ENCODE measurements at regions not wholly inside any gene's neighbourhood (a gene's known extent, or its start where the extent isn't known, plus 50 kb on each side); places are given as distances from the start of the nearest gene placed in this dataset.

DNA sequence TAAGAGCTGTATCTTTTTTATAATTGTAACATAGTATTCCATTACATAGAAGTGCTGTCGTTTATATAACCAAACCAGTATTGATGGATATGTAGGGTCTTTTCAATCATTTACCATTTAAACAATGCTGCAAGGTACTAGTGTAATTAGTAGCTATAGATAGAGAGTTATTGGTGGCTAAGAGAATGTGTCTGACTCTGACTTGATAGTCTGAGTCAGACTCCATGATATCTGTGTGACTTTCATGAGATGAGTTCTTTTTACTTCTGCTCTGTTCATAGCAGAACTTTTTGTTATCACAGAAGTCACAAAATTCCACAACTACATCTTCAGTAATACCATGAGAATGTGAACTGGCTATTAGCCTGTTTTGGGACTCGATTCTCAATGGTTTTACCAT is 150.6 kb downstream of the FHIP1A start:
- no peak overlapping the region for H3K27ac Mint-ChIP-seq
- no peaks in the 10 kb centered on the region for H3K4me1 Mint-ChIP-seq
- POLR2A ChIA-PET, result no interaction called here
- no peaks in the 10 kb centered on the region for H3K9me3 Mint-ChIP-seq
- H3K27me3 Mint-ChIP-seq, result peaks cover 26% of the 10 kb centered on the region
- H3K36me3 Mint-ChIP-seq (ENCODE audit: low read depth), result no peaks in the 10 kb centered on the region
- CTCF ChIA-PET, result no interaction called here
- DNase-seq, result no peak
- H3K4me3 Mint-ChIP-seq, result no peak overlapping the region

GRCh38 chr4:151561551-151562256 is 152.7 kb downstream of the FHIP1A start:
- DNase-seq, result no peak
- POLR2A ChIA-PET, result no interaction called here
- Mint-ChIP-seq H3K27ac (no peak overlapping the region), H3K27me3 (peaks cover 28% of the 10 kb centered on the region), H3K36me3 (ENCODE audit: low read depth) (no peaks in the 10 kb centered on the region), H3K4me3 (no peak overlapping the region), H3K4me1 (no peaks in the 10 kb centered on the region), H3K9me3 (no peaks in the 10 kb centered on the region)
- CTCF ChIA-PET, result no interaction called here

GRCh38 chr4:151563194-151563593 is 154.2 kb downstream of the FHIP1A start:
- DNase-seq, result no peak
- H3K27ac Mint-ChIP-seq, result no peak overlapping the region
- H3K4me3 Mint-ChIP-seq, result no peak overlapping the region
- no peaks in the 10 kb centered on the region for H3K9me3 Mint-ChIP-seq
- CTCF ChIA-PET, result no interaction called here
- H3K4me1 Mint-ChIP-seq, result no peaks in the 10 kb centered on the region
- H3K27me3 Mint-ChIP-seq, result peaks cover 27% of the 10 kb centered on the region
- POLR2A ChIA-PET, result no interaction called here
- no peaks in the 10 kb centered on the region for H3K36me3 Mint-ChIP-seq (ENCODE audit: low read depth)

- Mint-ChIP-seq H3K4me3 (no peak overlapping the region), H3K9me3 (no peaks in the 10 kb centered on the region), H3K36me3 (ENCODE audit: low read depth) (no peaks in the 10 kb centered on the region), H3K27ac (no peak overlapping the region), H3K4me1 (no peaks in the 10 kb centered on the region), H3K27me3 (peaks cover 27% of the 10 kb centered on the region)
- no peak for DNase-seq
- ChIA-PET CTCF (no interaction called here), POLR2A (no interaction called here)
Measured at GRCh38 chr4:151564321-151564720, 155.3 kb downstream of the FHIP1A start.

- H3K4me3 Mint-ChIP-seq, result no peak overlapping the region
- H3K4me1 Mint-ChIP-seq, result no peaks in the 10 kb centered on the region
- CTCF ChIA-PET, result no interaction called here
- POLR2A ChIA-PET, result no interaction called here
- DNase-seq, result no peak
- no peak overlapping the region for H3K27ac Mint-ChIP-seq
- H3K36me3 Mint-ChIP-seq (ENCODE audit: low read depth), result no peaks in the 10 kb centered on the region
- no peaks in the 10 kb centered on the region for H3K9me3 Mint-ChIP-seq
- H3K27me3 Mint-ChIP-seq, result peaks cover 25% of the 10 kb centered on the region
Measured at GRCh38 chr4:151565583-151565982, 156.6 kb downstream of the FHIP1A start.

DNA sequence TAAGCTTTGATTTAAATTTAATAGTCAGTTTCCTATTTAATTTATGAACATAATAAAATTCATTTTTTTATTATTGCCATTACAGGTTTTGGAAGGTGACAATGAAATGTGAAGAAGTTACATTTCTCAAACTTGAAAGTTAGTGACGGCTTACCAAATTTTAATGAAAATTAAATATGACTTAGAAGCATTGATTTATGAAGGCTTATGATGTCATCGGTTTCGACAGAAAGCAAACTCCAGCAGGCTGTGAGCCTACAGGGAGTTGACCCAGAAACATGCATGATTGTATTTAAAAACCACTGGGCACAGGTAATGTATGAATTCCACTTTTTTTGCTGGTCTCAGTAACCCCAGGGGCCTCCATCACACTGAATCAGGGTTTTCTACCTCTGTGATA is 157.1 kb downstream of the FHIP1A start:
- no peaks in the 10 kb centered on the region for H3K9me3 Mint-ChIP-seq
- POLR2A ChIA-PET, result no interaction called here
- CTCF ChIA-PET, result no interaction called here
- no peaks in the 10 kb centered on the region for H3K4me1 Mint-ChIP-seq
- H3K27me3 Mint-ChIP-seq, result peaks cover 22% of the 10 kb centered on the region
- no peak overlapping the region for H3K27ac Mint-ChIP-seq
- no peaks in the 10 kb centered on the region for H3K36me3 Mint-ChIP-seq (ENCODE audit: low read depth)
- no peak for DNase-seq
- H3K4me3 Mint-ChIP-seq, result no peak overlapping the region

DNA sequence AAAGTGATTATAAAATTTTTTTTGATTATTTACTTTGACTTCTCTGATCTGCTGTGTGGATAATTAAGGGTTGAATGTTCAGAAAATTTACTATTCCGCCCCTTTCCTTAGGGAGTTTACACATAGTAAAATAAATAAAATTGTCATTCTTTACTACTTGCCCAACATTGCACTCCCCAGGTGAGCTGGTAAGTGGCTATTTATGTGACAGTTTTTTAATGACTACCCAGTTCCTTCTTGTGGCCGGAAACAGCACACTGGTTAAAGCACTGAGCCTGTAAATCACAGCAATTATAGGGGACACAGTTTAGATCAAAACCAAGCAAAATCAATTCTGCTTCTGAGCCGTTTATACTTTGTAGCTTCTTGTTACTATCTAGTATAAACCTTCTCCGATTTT is 158.1 kb downstream of the FHIP1A start:
- no peaks in the 10 kb centered on the region for H3K4me1 Mint-ChIP-seq
- CTCF ChIA-PET, result no interaction called here
- no peaks in the 10 kb centered on the region for H3K36me3 Mint-ChIP-seq (ENCODE audit: low read depth)
- no peak for DNase-seq
- no peak overlapping the region for H3K4me3 Mint-ChIP-seq
- H3K27ac Mint-ChIP-seq, result no peak overlapping the region
- H3K9me3 Mint-ChIP-seq, result no peaks in the 10 kb centered on the region
- peaks cover 17% of the 10 kb centered on the region for H3K27me3 Mint-ChIP-seq
- POLR2A ChIA-PET, result interaction anchor here (0.5 kb wide), 1 partner anchor 616 kb away, joined by 4 read pairs; no protein-coding TSS in a partner anchor

GRCh38 chr4:151568966-151569365 is 160.0 kb downstream of the FHIP1A start:
- CTCF ChIA-PET, result no interaction called here
- no peaks in the 10 kb centered on the region for H3K36me3 Mint-ChIP-seq (ENCODE audit: low read depth)
- DNase-seq, result no peak
- H3K27me3 Mint-ChIP-seq, result peaks cover 10% of the 10 kb centered on the region
- POLR2A ChIA-PET, result no interaction called here
- H3K4me1 Mint-ChIP-seq, result no peaks in the 10 kb centered on the region
- no peak overlapping the region for H3K4me3 Mint-ChIP-seq
- H3K9me3 Mint-ChIP-seq, result no peaks in the 10 kb centered on the region
- H3K27ac Mint-ChIP-seq, result no peak overlapping the region

- Mint-ChIP-seq H3K27ac (no peak overlapping the region), H3K9me3 (no peaks in the 10 kb centered on the region), H3K36me3 (ENCODE audit: low read depth) (no peaks in the 10 kb centered on the region), H3K27me3 (peaks cover 4% of the 10 kb centered on the region), H3K4me3 (no peak overlapping the region), H3K4me1 (no peaks in the 10 kb centered on the region)
- POLR2A ChIA-PET, result no interaction called here
- CTCF ChIA-PET, result no interaction called here
- DNase-seq, result no peak
Measured at GRCh38 chr4:151569650-151570049, 160.7 kb downstream of the FHIP1A start.

GRCh38 chr4:151573474-151573873 is 164.5 kb downstream of the FHIP1A start:
- ChIA-PET POLR2A (no interaction called here), CTCF (no interaction called here)
- no peak for DNase-seq
- Mint-ChIP-seq H3K27me3 (peaks cover 4% of the 10 kb centered on the region), H3K4me3 (no peak overlapping the region), H3K36me3 (ENCODE audit: low read depth) (no peaks in the 10 kb centered on the region), H3K4me1 (no peaks in the 10 kb centered on the region), H3K27ac (no peak overlapping the region), H3K9me3 (no peaks in the 10 kb centered on the region)

DNA sequence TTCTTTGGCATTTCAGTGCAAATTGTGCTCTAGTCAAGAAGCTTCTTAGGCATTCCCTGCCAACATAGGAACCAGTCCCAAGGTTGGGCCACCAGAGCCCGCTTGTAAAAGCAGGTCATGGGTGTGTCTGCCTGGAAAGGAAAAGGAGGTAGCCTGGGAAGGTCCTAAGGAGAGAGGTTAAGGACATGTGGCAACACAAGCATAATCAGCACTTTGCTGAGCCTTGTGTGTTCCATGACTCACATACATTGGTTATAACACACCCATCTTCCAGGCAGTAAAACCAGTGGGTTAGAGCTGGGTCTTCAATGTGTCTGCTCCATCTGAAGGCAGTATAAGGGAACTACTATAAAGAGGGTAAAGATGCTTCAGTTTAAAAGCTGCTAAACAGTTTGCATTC is 165.0 kb downstream of the FHIP1A start:
- ChIA-PET POLR2A (no interaction called here), CTCF (no interaction called here)
- Mint-ChIP-seq H3K9me3 (no peaks in the 10 kb centered on the region), H3K27ac (no peak overlapping the region), H3K27me3 (peaks cover 4% of the 10 kb centered on the region), H3K4me3 (no peak overlapping the region), H3K36me3 (ENCODE audit: low read depth) (no peaks in the 10 kb centered on the region), H3K4me1 (no peaks in the 10 kb centered on the region)
- no peak for DNase-seq

DNA sequence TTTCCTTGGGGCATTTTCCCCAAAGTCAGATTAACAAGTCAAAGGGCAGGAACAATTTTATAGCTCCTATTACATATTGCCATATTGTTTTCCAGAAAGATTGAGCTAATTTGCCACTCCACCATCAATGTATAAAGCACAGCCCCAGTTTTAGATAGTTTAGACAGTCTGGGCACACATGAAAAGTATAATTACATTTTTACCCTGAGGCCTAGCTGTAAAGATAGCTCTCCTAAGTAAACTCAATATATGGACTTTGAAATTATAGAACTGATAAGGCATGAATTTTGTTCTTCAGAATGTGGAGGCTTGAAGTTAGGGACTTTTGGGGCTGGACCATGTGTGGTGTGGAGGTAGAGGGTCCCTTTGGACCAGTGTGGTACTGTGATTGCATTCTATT is 166.0 kb downstream of the FHIP1A start:
- no peak overlapping the region for H3K27ac Mint-ChIP-seq
- H3K4me3 Mint-ChIP-seq, result no peak overlapping the region
- H3K9me3 Mint-ChIP-seq, result no peaks in the 10 kb centered on the region
- peaks cover 4% of the 10 kb centered on the region for H3K27me3 Mint-ChIP-seq
- no peaks in the 10 kb centered on the region for H3K36me3 Mint-ChIP-seq (ENCODE audit: low read depth)
- no peaks in the 10 kb centered on the region for H3K4me1 Mint-ChIP-seq
- no peak for DNase-seq
- ChIA-PET POLR2A (no interaction called here), CTCF (no interaction called here)

- POLR2A ChIA-PET, result no interaction called here
- CTCF ChIA-PET, result no interaction called here
- H3K9me3 Mint-ChIP-seq, result no peaks in the 10 kb centered on the region
Measured at GRCh38 chr4:151575646-151576045, 166.7 kb downstream of the FHIP1A start.

GRCh38 chr4:151576627-151577026 is 167.7 kb downstream of the FHIP1A start:
- DNase-seq, result no peak
- Mint-ChIP-seq H3K27ac (no peak overlapping the region), H3K9me3 (no peaks in the 10 kb centered on the region), H3K4me3 (no peak overlapping the region), H3K27me3 (peaks cover 4% of the 10 kb centered on the region), H3K4me1 (no peaks in the 10 kb centered on the region), H3K36me3 (ENCODE audit: low read depth) (no peaks in the 10 kb centered on the region)
- ChIA-PET POLR2A (no interaction called here), CTCF (no interaction called here)

More at GRCh38 chr4:151575646-151576045, 166.7 kb downstream of the FHIP1A start:
- no peaks in the 10 kb centered on the region for H3K4me1 Mint-ChIP-seq
- peaks cover 4% of the 10 kb centered on the region for H3K27me3 Mint-ChIP-seq
- DNase-seq, result no peak
- no peak overlapping the region for H3K4me3 Mint-ChIP-seq
- H3K27ac Mint-ChIP-seq, result no peak overlapping the region
- H3K36me3 Mint-ChIP-seq (ENCODE audit: low read depth), result no peaks in the 10 kb centered on the region

DNA sequence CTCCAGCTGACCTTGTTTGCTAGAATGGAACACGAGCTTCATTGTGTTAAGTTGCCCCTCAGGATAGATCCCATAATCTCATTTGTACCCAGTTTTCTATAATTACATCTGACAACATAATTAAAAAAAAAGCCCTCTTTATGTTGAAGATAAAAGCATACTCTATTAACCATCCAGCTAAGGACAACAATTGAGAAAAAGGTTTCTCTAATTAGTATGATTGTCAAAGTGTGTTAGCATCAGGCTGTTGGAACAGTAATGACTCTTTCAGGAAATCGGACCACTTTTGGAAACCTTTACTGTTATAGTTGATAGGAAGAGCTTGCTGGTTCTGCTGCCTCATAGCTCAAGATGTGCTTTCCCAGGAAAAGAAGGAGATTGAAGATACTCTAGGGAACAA is 172.6 kb downstream of the FHIP1A start:
- Mint-ChIP-seq H3K4me3 (no peak overlapping the region), H3K9me3 (no peaks in the 10 kb centered on the region), H3K36me3 (ENCODE audit: low read depth) (no peaks in the 10 kb centered on the region), H3K4me1 (no peaks in the 10 kb centered on the region), H3K27ac (no peak overlapping the region), H3K27me3 (peaks cover 13% of the 10 kb centered on the region)
- CTCF ChIA-PET, result no interaction called here
- DNase-seq, result no peak
- POLR2A ChIA-PET, result no interaction called here
